Liver (tissue), 8 donors: ENCODE measurements at regions not wholly inside any gene's neighbourhood (a gene's known extent, or its start where the extent isn't known, plus 50 kb on each side); places are given as distances from the start of the nearest gene placed in this dataset.

Experiments used
- DNase-seq: peaks from one replicate; pipeline ENCODE4 v3.0.0-alpha.2; 2017; ENCODE audit warnings: low spot score
- H3K27ac ChIP-seq, 2 donors: one replicate each; pipeline ENCODE4 v1.7.0; 2013; ENCODE audit warnings: inconsistent platforms in 2 of 2, low read length in 2 of 2, control low read depth in 1 of 2, low read depth in 1 of 2, mild to moderate bottlenecking in 1 of 2
- H3K27me3 ChIP-seq, 4 donors: one replicate each; pipeline versions ENCODE4 v1.6.1 to v1.7.0; 2013; ENCODE audit warnings: low read length in 3 of 4, inconsistent platforms in 1 of 4, mild to moderate bottlenecking in 1 of 4, moderate library complexity in 1 of 4; ENCODE audit not compliant: control insufficient read depth in 4 of 4, insufficient read depth in 4 of 4
- H3K36me3 ChIP-seq, 4 donors: one replicate each; pipeline versions ENCODE4 v1.6.1 to v1.7.0; 2013; ENCODE audit warnings: low read length in 3 of 4, mild to moderate bottlenecking in 3 of 4, low read depth in 1 of 4, moderate library complexity in 1 of 4; ENCODE audit not compliant: control insufficient read depth in 4 of 4, insufficient read depth in 3 of 4
- H3K4me1 ChIP-seq, 4 donors: one replicate each; pipeline versions ENCODE4 v1.6.1 to v1.7.0; 2013; ENCODE audit warnings: low read length in 3 of 4, mild to moderate bottlenecking in 3 of 4, moderate library complexity in 1 of 4; ENCODE audit not compliant: control insufficient read depth in 4 of 4, insufficient read depth in 4 of 4
- H3K4me3 ChIP-seq, 3 donors: one replicate each; pipeline versions ENCODE4 v1.6.1 to v1.7.0; 2013; ENCODE audit warnings: low read length in 3 of 3, control low read depth in 1 of 3, low read depth in 1 of 3, mild to moderate bottlenecking in 1 of 3
- H3K9ac ChIP-seq, 2 donors: one replicate each; pipeline ENCODE4 v1.7.0; 2013; ENCODE audit warnings: low read length in 2 of 2, mild to moderate bottlenecking in 2 of 2, moderate library complexity in 2 of 2, control low read depth in 1 of 2, low read depth in 1 of 2
- H3K9me3 ChIP-seq, 4 donors: one replicate each; pipeline versions ENCODE4 v1.6.1 to v1.7.0; 2013; ENCODE audit warnings: low read length in 3 of 4; ENCODE audit not compliant: control insufficient read depth in 4 of 4
- FOXA1 ChIP-seq: IDR thresholded peaks from 2 replicates; pipeline ENCODE4 v1.6.1; 2016; ENCODE audit warnings: antibody characterized with exemption
- FOXA2 ChIP-seq: IDR thresholded peaks from 2 replicates; pipeline ENCODE4 v1.6.1; 2016; ENCODE audit warnings: antibody characterized with exemption
- GABPA ChIP-seq, 2 donors: IDR thresholded peaks in 1 of 2; conservative IDR thresholded peaks in 1 of 2; 2 replicates each; pipeline ENCODE4 v1.6.1; 2016; ENCODE audit warnings: antibody characterized with exemption in 2 of 2, mild to moderate bottlenecking in 1 of 2, moderate library complexity in 1 of 2
- HNF4A ChIP-seq, 2 donors: conservative IDR thresholded peaks; 2 replicates each; pipeline ENCODE4 v1.6.1; 2016; ENCODE audit warnings: antibody characterized with exemption in 2 of 2, mild to moderate bottlenecking in 2 of 2
- NR2F2 ChIP-seq: IDR thresholded peaks from 2 replicates; pipeline ENCODE4 v1.6.1; 2016; ENCODE audit warnings: antibody characterized with exemption
- RAD21 ChIP-seq, 2 donors: IDR thresholded peaks; 2 replicates each; pipeline ENCODE4 v1.6.1; 2016; ENCODE audit warnings: antibody characterized with exemption in 2 of 2, mild to moderate bottlenecking in 2 of 2
- RXRA ChIP-seq, 2 donors: IDR thresholded peaks; 2 replicates each; pipeline ENCODE4 v1.6.1; 2017 to 2018; ENCODE audit warnings: antibody characterized with exemption in 2 of 2, mild to moderate bottlenecking in 1 of 2
- TAF1 ChIP-seq: conservative IDR thresholded peaks from 2 replicates; pipeline ENCODE4 v1.6.1; 2016; ENCODE audit warnings: antibody characterized with exemption, mild to moderate bottlenecking
- WGBS: extraction: QIAGEN DNeasy Blood & Tissue Kit; methylation state at CpG from one replicate; pipeline ENCODE4 v1.1.7; 2013; 5-methylcytosine and 5-hydroxymethylcytosine counted together
- TF ChIP-seq, protein P1 (sequence below): fragments of 150-350 bp; IDR thresholded peaks from 2 replicates; pipeline ENCODE4 v1.5.1; 2017; ENCODE audit warnings: improper control_type of control experiment, low read depth, low read length; ENCODE audit not compliant: missing input control
- TF ChIP-seq, protein P2 (sequence below): IDR thresholded peaks from 2 replicates; pipeline ENCODE4 v1.6.1; 2016; ENCODE audit warnings: antibody characterized with exemption, mild to moderate bottlenecking
- TF ChIP-seq, protein P3 (sequence below): IDR thresholded peaks from 2 replicates; pipeline ENCODE4 v1.6.1; 2016; ENCODE audit warnings: antibody characterized with exemption
- TF ChIP-seq, protein P4 (sequence below): IDR thresholded peaks from 2 replicates; pipeline ENCODE4 v1.6.1; 2016; ENCODE audit warnings: antibody characterized with exemption
- donor health status: healthy.
- donor health status: healthy.
- donor health status: healthy.
- donor health status: healthy.
- donor health status: healthy.

DNA sequence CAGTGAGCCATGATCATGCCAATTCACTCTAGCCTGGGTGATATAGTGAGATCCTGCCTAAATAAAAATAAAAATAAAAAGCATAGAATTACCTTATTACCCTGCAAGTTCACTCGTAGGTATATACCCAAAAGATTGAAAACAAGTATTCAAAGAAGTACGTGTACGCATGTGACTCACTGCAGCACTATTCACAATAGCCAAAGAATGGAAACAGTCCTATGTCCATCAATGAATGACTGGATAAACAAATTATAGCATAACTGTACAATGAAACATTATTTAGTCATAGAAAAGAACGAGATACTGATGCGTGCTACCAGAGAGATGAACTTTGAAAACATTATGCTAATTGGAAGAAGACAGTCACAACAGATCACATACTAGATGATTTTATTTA, 204.6 kb upstream of the DIAPH2 start:
- Histone ChIP-seq H3K4me3 (no peak overlapping the region), H3K36me3 (no peaks in the 10 kb centered on the region), H3K27ac (no peak overlapping the region), H3K9me3 (no peaks in the 10 kb centered on the region), H3K9ac (no peak overlapping the region), H3K4me1 (no peaks in the 10 kb centered on the region), H3K27me3 (no peaks in the 10 kb centered on the region)
- WGBS: 50% methylated on average over 5 of the region's 5 CpGs
- DNase-seq: no peak
- TF ChIP-seq, protein P1, sequence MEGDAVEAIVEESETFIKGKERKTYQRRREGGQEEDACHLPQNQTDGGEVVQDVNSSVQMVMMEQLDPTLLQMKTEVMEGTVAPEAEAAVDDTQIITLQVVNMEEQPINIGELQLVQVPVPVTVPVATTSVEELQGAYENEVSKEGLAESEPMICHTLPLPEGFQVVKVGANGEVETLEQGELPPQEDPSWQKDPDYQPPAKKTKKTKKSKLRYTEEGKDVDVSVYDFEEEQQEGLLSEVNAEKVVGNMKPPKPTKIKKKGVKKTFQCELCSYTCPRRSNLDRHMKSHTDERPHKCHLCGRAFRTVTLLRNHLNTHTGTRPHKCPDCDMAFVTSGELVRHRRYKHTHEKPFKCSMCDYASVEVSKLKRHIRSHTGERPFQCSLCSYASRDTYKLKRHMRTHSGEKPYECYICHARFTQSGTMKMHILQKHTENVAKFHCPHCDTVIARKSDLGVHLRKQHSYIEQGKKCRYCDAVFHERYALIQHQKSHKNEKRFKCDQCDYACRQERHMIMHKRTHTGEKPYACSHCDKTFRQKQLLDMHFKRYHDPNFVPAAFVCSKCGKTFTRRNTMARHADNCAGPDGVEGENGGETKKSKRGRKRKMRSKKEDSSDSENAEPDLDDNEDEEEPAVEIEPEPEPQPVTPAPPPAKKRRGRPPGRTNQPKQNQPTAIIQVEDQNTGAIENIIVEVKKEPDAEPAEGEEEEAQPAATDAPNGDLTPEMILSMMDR: no peak
- TF ChIP-seq, protein P2, sequence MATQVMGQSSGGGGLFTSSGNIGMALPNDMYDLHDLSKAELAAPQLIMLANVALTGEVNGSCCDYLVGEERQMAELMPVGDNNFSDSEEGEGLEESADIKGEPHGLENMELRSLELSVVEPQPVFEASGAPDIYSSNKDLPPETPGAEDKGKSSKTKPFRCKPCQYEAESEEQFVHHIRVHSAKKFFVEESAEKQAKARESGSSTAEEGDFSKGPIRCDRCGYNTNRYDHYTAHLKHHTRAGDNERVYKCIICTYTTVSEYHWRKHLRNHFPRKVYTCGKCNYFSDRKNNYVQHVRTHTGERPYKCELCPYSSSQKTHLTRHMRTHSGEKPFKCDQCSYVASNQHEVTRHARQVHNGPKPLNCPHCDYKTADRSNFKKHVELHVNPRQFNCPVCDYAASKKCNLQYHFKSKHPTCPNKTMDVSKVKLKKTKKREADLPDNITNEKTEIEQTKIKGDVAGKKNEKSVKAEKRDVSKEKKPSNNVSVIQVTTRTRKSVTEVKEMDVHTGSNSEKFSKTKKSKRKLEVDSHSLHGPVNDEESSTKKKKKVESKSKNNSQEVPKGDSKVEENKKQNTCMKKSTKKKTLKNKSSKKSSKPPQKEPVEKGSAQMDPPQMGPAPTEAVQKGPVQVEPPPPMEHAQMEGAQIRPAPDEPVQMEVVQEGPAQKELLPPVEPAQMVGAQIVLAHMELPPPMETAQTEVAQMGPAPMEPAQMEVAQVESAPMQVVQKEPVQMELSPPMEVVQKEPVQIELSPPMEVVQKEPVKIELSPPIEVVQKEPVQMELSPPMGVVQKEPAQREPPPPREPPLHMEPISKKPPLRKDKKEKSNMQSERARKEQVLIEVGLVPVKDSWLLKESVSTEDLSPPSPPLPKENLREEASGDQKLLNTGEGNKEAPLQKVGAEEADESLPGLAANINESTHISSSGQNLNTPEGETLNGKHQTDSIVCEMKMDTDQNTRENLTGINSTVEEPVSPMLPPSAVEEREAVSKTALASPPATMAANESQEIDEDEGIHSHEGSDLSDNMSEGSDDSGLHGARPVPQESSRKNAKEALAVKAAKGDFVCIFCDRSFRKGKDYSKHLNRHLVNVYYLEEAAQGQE: no peak
- TF ChIP-seq, protein P3, sequence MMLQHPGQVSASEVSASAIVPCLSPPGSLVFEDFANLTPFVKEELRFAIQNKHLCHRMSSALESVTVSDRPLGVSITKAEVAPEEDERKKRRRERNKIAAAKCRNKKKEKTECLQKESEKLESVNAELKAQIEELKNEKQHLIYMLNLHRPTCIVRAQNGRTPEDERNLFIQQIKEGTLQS: no peak
- TF ChIP-seq FOXA1: no peak
- TF ChIP-seq RAD21 (IDR thresholded peaks at IDR 0.05): no peak
- no peak for TF ChIP-seq TAF1
- TF ChIP-seq HNF4A (conservative IDR thresholded peaks at IDR 0.05): no peak
- TF ChIP-seq, protein P4, sequence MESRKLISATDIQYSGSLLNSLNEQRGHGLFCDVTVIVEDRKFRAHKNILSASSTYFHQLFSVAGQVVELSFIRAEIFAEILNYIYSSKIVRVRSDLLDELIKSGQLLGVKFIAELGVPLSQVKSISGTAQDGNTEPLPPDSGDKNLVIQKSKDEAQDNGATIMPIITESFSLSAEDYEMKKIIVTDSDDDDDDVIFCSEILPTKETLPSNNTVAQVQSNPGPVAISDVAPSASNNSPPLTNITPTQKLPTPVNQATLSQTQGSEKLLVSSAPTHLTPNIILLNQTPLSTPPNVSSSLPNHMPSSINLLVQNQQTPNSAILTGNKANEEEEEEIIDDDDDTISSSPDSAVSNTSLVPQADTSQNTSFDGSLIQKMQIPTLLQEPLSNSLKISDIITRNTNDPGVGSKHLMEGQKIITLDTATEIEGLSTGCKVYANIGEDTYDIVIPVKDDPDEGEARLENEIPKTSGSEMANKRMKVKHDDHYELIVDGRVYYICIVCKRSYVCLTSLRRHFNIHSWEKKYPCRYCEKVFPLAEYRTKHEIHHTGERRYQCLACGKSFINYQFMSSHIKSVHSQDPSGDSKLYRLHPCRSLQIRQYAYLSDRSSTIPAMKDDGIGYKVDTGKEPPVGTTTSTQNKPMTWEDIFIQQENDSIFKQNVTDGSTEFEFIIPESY: no peak
- TF ChIP-seq FOXA2: no peak

DNA sequence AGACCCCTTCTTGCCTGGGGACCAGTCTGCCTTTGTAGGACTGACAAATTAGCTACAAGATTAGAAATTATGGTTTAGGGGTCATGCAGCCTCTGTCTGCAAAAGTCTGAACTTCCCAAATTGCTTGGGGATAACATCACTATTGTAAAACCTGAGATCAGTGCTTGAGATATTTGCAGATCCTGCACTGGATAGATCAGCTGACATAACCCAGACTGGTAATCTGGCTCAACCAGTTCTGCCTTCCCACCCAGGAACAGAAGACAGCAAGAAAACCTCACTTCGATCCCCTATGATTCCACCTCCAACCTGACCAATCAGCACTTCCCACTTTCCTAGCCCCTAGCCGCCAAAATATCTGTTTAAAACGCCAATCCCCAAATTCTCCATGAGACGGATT, 202.8 kb upstream of the DIAPH2 start:
- Histone ChIP-seq H3K27me3 (no peaks in the 10 kb centered on the region), H3K36me3 (no peaks in the 10 kb centered on the region), H3K9me3 (no peaks in the 10 kb centered on the region), H3K27ac (no peak overlapping the region), H3K4me1 (no peaks in the 10 kb centered on the region), H3K9ac (no peak overlapping the region), H3K4me3 (no peak overlapping the region)
- TF ChIP-seq, protein P2: no peak
- TF ChIP-seq GABPA (IDR thresholded peaks at IDR 0.05 in 1 of 2, conservative IDR thresholded peaks at IDR 0.05 in 1 of 2) (no peak), FOXA1 (no peak), RAD21 (IDR thresholded peaks at IDR 0.05) (no peak), RXRA (IDR thresholded peaks at IDR 0.05) (no peak), NR2F2 (no peak)
- TF ChIP-seq, protein P4: no peak
- TF ChIP-seq, protein P3: no peak
- no peak for DNase-seq
- 92% methylated on average over 4 of the region's 4 CpGs for WGBS
